ENCODE measurements at regions not wholly inside any gene's neighbourhood (a gene's known extent, or its start where the extent isn't known, plus 50 kb on each side); places are given as distances from the start of the nearest gene placed in this dataset.

DNA sequence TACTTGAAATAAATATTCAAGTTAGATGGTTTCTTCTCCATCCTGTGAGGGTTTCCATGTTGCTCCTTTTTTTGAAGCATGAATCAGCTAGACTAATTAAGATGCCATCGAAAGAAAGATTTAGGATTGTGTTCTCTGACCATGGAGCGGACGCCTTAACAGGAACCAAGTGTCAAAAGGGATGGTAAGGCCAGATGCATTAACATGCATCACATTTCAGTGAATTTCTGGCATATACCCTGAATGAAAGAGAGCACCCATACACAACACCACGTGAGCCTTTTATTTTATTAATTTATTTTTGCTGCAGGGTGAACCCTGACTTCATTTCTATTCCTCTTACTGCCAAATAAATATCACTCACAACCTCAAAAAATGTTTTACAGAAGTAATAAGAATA is 1045.3 kb upstream of the ARRDC3 start:
- no TSS peak for BruUV-seq (replicated peaks)
- Mint-ChIP-seq H3K4me1 (ENCODE audit: low read depth, unreplicated experiment) (no peaks in the 10 kb centered on the region), H3K4me3 (ENCODE audit: low read depth, unreplicated experiment) (no peak overlapping the region), H3K27ac (ENCODE audit: unreplicated experiment) (no peak overlapping the region), H3K36me3 (ENCODE audit: insufficient read depth, unreplicated experiment) (no peaks in the 10 kb centered on the region), H3K9me3 (ENCODE audit: low read depth, unreplicated experiment) (peaks cover 15% of the 10 kb centered on the region), H3K27me3 (ENCODE audit: unreplicated experiment) (no peaks in the 10 kb centered on the region)
- CTCF ChIA-PET, result no interaction called here
- intact Hi-C loops (cut with micrococcal nuclease; ENCODE audit: unreplicated experiment), result no loop called here
- TF ChIP-seq, protein P1, sequence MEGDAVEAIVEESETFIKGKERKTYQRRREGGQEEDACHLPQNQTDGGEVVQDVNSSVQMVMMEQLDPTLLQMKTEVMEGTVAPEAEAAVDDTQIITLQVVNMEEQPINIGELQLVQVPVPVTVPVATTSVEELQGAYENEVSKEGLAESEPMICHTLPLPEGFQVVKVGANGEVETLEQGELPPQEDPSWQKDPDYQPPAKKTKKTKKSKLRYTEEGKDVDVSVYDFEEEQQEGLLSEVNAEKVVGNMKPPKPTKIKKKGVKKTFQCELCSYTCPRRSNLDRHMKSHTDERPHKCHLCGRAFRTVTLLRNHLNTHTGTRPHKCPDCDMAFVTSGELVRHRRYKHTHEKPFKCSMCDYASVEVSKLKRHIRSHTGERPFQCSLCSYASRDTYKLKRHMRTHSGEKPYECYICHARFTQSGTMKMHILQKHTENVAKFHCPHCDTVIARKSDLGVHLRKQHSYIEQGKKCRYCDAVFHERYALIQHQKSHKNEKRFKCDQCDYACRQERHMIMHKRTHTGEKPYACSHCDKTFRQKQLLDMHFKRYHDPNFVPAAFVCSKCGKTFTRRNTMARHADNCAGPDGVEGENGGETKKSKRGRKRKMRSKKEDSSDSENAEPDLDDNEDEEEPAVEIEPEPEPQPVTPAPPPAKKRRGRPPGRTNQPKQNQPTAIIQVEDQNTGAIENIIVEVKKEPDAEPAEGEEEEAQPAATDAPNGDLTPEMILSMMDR (IDR thresholded peaks at IDR 0.05; ENCODE audit: unreplicated experiment), result no peak
- no peak for DNase-seq

GRCh38 chr5:92424785-92425426 is 1041.8 kb upstream of the ARRDC3 start:
- peaks cover 19% of the 10 kb centered on the region for H3K9me3 Mint-ChIP-seq (ENCODE audit: low read depth, unreplicated experiment)

DNA sequence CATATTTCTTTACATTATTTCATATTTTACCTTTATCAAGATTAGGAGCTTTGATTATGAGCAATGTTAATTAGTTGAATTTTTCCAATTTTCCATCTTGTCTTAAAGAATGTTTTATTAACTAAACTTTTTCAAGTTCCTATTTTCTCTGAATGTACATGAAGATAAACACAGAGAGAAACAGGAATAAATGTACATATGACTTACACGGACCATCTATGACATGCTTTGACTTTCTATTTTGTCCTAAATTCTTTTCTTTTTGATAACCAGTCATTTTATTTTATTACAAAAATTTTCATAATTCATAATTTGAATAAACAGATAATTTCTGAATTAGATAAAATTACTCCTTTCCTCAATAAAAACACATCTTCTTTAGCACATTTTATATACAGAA is 1038.8 kb upstream of the ARRDC3 start:
- Mint-ChIP-seq H3K4me1 (ENCODE audit: low read depth, unreplicated experiment) (no peaks in the 10 kb centered on the region), H3K27ac (ENCODE audit: unreplicated experiment) (no peak overlapping the region), H3K9me3 (ENCODE audit: low read depth, unreplicated experiment) (peaks cover 25% of the 10 kb centered on the region), H3K4me3 (ENCODE audit: low read depth, unreplicated experiment) (no peak overlapping the region), H3K36me3 (ENCODE audit: insufficient read depth, unreplicated experiment) (no peaks in the 10 kb centered on the region), H3K27me3 (ENCODE audit: unreplicated experiment) (no peaks in the 10 kb centered on the region)
- TF ChIP-seq, protein P1 (IDR thresholded peaks at IDR 0.05; ENCODE audit: unreplicated experiment), result no peak
- CTCF ChIA-PET, result no interaction called here
- intact Hi-C loops (cut with micrococcal nuclease; ENCODE audit: unreplicated experiment), result no loop called here
- no TSS peak for BruUV-seq (replicated peaks)
- DNase-seq, result no peak

More at GRCh38 chr5:92424785-92425426, 1041.8 kb upstream of the ARRDC3 start:
- intact Hi-C loops (cut with micrococcal nuclease; ENCODE audit: unreplicated experiment), result no loop called here
- DNase-seq, result no peak
- Mint-ChIP-seq H3K27me3 (ENCODE audit: unreplicated experiment) (no peaks in the 10 kb centered on the region), H3K4me1 (ENCODE audit: low read depth, unreplicated experiment) (no peaks in the 10 kb centered on the region), H3K4me3 (ENCODE audit: low read depth, unreplicated experiment) (no peak overlapping the region), H3K27ac (ENCODE audit: unreplicated experiment) (no peak overlapping the region), H3K36me3 (ENCODE audit: insufficient read depth, unreplicated experiment) (no peaks in the 10 kb centered on the region)
- CTCF ChIA-PET, result no interaction called here
- TF ChIP-seq, protein P1 (IDR thresholded peaks at IDR 0.05; ENCODE audit: unreplicated experiment), result no peak
- no TSS peak for BruUV-seq (replicated peaks)

- no peak overlapping the region for H3K27ac Mint-ChIP-seq (ENCODE audit: unreplicated experiment)
- H3K9me3 Mint-ChIP-seq (ENCODE audit: low read depth, unreplicated experiment), result peaks cover 24% of the 10 kb centered on the region
- H3K36me3 Mint-ChIP-seq (ENCODE audit: insufficient read depth, unreplicated experiment), result no peaks in the 10 kb centered on the region
- CTCF ChIA-PET, result no interaction called here
- no peak overlapping the region for H3K4me3 Mint-ChIP-seq (ENCODE audit: low read depth, unreplicated experiment)
- DNase-seq, result no peak
- BruUV-seq (replicated peaks), result no TSS peak
- intact Hi-C loops (cut with micrococcal nuclease; ENCODE audit: unreplicated experiment), result no loop called here
- TF ChIP-seq, protein P1 (IDR thresholded peaks at IDR 0.05; ENCODE audit: unreplicated experiment), result no peak
- H3K4me1 Mint-ChIP-seq (ENCODE audit: low read depth, unreplicated experiment), result no peaks in the 10 kb centered on the region
- no peaks in the 10 kb centered on the region for H3K27me3 Mint-ChIP-seq (ENCODE audit: unreplicated experiment)
Observed at GRCh38 chr5:92421196-92421595, 1038.1 kb upstream of the ARRDC3 start.
